ENCODE measurements at regions not wholly inside any gene's neighbourhood (a gene's known extent, or its start where the extent isn't known, plus 50 kb on each side); places are given as distances from the start of the nearest gene placed in this dataset.

GRCh38 chr2:57396355-57397098 is 650.1 kb upstream of the VRK2 start:
- Histone ChIP-seq H3K9me2 (no peaks in the 10 kb centered on the region; the same call in 1 of the 2 replicates), H3K79me2 (ENCODE audit: insufficient read depth) (no peaks in the 10 kb centered on the region), H3K4me1 (ENCODE audit: control insufficient read depth in 1 of 2, insufficient read depth in 2 of 2, low read depth in 1 of 2, low read length in 1 of 2) (no peaks in the 10 kb centered on the region), H3K9me3 (peaks cover 6% of the 10 kb centered on the region; the same call in 1 of the 2 replicates), H3K27me3 (ENCODE audit: insufficient read depth) (no peaks in the 10 kb centered on the region), H3K36me3 (replicated peaks in 1 of 2; ENCODE audit: control insufficient read depth in 1 of 2, insufficient read depth in 2 of 2, low read length in 1 of 2) (no peaks in the 10 kb centered on the region), H3K4me3 (ENCODE audit: low read depth in 2 of 2, low read length in 1 of 2) (no peak overlapping the region), H3K9ac (no peak overlapping the region), H3F3A (replicated peaks; ENCODE audit: insufficient read depth) (peaks cover 5% of the 10 kb centered on the region), H2AFZ (ENCODE audit: low read depth) (no peak overlapping the region), H3K4me2 (no peak overlapping the region), H4K20me1 (ENCODE audit: insufficient read depth) (no peaks in the 10 kb centered on the region), H3K27ac (ENCODE audit: low read depth in 2 of 2, low read length in 1 of 2) (no peak overlapping the region)
- CTCF ChIA-PET, result no interaction called here
- POLR2A ChIA-PET, result no interaction called here
- TF ChIP-seq GATA2 (CRISPR knock-in tag; IDR thresholded peaks at IDR 0.05) (no peak), SMC3 (IDR thresholded peaks at IDR 0.05; ENCODE audit: low read depth, low read length) (no peak), ELF1 (IDR thresholded peaks at IDR 0.05) (no peak), NFIC (IDR thresholded peaks at IDR 0.05; ENCODE audit: borderline replicate concordance) (no peak), RFX5 (IDR thresholded peaks at IDR 0.05; ENCODE audit: low read length) (no peak), YY1 (IDR thresholded peaks at IDR 0.05; ENCODE audit: low read depth) (no peak), EZH2phosphoT487 (IDR thresholded peaks at IDR 0.05; ENCODE audit: borderline replicate concordance, low read depth) (no peak), REST (IDR thresholded peaks at IDR 0.05; ENCODE audit: low read depth, low read length) (no peak), TCF12 (IDR thresholded peaks at IDR 0.05) (no peak), FOSL2 (IDR thresholded peaks at IDR 0.05; ENCODE audit: borderline replicate concordance, low read depth) (no peak), GABPA (IDR thresholded peaks at IDR 0.05; ENCODE audit: low read depth) (no peak), RCOR1 (IDR thresholded peaks at IDR 0.05; ENCODE audit: low read length) (no peak), FOXJ3 (CRISPR knock-in tag; IDR thresholded peaks at IDR 0.05) (no peak), TAF1 (IDR thresholded peaks at IDR 0.05; ENCODE audit: borderline replicate concordance, low read depth, low read length) (no peak), FOXM1 (IDR thresholded peaks at IDR 0.05; ENCODE audit: low read depth) (no peak), USF1 (IDR thresholded peaks at IDR 0.05; ENCODE audit: borderline replicate concordance, low read depth) (no peak), MAX (IDR thresholded peaks at IDR 0.05; ENCODE audit: low read depth) (no peak)
- no peak for DNase-seq
- 60% methylated on average over 9 of the region's 9 CpGs for whole genome bisulfite sequencing (ENCODE audit: low lambda C conversion rate)
